ENCODE measurements at regions not wholly inside any gene's neighbourhood (a gene's known extent, or its start where the extent isn't known, plus 50 kb on each side); places are given as distances from the start of the nearest gene placed in this dataset.
"Not testable (repeated sequence)": the region's sequence is repeated elsewhere in the genome, so short reads cannot be mapped to it uniquely, and the experiment has no call there.

DNA sequence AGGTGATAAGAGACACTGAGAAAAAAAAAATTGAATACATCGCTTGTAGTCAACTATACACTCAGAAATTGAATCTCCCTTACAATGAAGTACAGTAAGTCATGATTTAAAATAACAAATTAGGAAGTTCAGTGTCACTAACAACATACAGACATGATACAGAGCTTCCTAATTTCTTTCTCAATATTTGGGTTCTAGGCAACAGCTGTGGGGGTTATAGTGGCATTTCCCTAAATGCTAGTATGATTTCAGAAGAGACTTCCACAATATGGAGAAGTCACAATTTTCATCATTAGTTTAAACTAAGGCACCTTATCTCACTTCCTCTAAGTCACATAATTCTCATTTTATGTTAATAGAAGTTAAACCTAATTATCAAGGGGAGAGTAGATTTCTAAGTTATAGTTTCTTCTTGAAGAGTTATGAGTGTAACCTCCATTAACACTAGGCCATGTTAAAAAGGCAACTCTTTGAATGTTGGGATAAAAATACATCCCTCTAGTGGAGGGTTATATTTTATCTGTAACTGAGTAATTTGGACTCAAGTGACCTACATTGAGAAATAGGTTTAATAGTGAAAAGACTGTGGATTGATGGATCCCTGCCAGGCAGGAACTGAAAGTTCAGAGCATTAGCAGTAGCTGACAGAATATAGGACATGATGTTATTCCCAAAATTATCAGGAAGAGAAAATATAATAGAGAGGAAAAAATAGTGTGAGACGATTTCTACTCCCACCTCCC, 286.0 kb upstream of the SUCLG2 start:
- no peak for ATAC-seq
- TF ChIP-seq ZFP30 (CRISPR knock-in tag; IDR thresholded peaks at IDR 0.05) (no peak), OSR1 (CRISPR knock-in tag; IDR thresholded peaks at IDR 0.05) (no peak), ESRRG (CRISPR knock-in tag; IDR thresholded peaks at IDR 0.05) (no peak), ISL1 (CRISPR knock-in tag; IDR thresholded peaks at IDR 0.05) (no peak), TCF4 (CRISPR knock-in tag; IDR thresholded peaks at IDR 0.05; ENCODE audit: borderline replicate concordance) (no peak), ZNF8 (CRISPR knock-in tag; IDR thresholded peaks at IDR 0.05) (no peak), ZFP3 (CRISPR knock-in tag; IDR thresholded peaks at IDR 0.05) (no peak), ZNF565 (CRISPR knock-in tag; conservative IDR thresholded peaks at IDR 0.05; ENCODE audit: low read depth) (no peak), CSDC2 (CRISPR knock-in tag; IDR thresholded peaks at IDR 0.05) (no peak), ZNF70 (CRISPR knock-in tag; IDR thresholded peaks at IDR 0.05) (no peak)
- TF ChIP-seq, protein P1, sequence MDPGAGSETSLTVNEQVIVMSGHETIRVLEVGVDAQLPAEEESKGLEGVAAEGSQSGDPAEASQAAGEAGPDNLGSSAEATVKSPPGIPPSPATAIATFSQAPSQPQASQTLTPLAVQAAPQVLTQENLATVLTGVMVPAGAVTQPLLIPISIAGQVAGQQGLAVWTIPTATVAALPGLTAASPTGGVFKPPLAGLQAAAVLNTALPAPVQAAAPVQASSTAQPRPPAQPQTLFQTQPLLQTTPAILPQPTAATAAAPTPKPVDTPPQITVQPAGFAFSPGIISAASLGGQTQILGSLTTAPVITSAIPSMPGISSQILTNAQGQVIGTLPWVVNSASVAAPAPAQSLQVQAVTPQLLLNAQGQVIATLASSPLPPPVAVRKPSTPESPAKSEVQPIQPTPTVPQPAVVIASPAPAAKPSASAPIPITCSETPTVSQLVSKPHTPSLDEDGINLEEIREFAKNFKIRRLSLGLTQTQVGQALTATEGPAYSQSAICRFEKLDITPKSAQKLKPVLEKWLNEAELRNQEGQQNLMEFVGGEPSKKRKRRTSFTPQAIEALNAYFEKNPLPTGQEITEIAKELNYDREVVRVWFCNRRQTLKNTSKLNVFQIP (CRISPR knock-in tag; IDR thresholded peaks at IDR 0.05; ENCODE audit: borderline replicate concordance, low read depth): no peak
- TF ChIP-seq, protein P2, sequence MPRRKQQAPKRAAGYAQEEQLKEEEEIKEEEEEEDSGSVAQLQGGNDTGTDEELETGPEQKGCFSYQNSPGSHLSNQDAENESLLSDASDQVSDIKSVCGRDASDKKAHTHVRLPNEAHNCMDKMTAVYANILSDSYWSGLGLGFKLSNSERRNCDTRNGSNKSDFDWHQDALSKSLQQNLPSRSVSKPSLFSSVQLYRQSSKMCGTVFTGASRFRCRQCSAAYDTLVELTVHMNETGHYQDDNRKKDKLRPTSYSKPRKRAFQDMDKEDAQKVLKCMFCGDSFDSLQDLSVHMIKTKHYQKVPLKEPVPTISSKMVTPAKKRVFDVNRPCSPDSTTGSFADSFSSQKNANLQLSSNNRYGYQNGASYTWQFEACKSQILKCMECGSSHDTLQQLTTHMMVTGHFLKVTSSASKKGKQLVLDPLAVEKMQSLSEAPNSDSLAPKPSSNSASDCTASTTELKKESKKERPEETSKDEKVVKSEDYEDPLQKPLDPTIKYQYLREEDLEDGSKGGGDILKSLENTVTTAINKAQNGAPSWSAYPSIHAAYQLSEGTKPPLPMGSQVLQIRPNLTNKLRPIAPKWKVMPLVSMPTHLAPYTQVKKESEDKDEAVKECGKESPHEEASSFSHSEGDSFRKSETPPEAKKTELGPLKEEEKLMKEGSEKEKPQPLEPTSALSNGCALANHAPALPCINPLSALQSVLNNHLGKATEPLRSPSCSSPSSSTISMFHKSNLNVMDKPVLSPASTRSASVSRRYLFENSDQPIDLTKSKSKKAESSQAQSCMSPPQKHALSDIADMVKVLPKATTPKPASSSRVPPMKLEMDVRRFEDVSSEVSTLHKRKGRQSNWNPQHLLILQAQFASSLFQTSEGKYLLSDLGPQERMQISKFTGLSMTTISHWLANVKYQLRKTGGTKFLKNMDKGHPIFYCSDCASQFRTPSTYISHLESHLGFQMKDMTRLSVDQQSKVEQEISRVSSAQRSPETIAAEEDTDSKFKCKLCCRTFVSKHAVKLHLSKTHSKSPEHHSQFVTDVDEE (CRISPR knock-in tag; IDR thresholded peaks at IDR 0.05): no peak
- TF ChIP-seq, protein P3, sequence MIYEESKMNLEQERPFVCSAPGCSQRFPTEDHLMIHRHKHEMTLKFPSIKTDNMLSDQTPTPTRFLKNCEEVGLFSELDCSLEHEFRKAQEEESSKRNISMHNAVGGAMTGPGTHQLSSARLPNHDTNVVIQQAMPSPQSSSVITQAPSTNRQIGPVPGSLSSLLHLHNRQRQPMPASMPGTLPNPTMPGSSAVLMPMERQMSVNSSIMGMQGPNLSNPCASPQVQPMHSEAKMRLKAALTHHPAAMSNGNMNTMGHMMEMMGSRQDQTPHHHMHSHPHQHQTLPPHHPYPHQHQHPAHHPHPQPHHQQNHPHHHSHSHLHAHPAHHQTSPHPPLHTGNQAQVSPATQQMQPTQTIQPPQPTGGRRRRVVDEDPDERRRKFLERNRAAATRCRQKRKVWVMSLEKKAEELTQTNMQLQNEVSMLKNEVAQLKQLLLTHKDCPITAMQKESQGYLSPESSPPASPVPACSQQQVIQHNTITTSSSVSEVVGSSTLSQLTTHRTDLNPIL (CRISPR knock-in tag; IDR thresholded peaks at IDR 0.05; ENCODE audit: low read depth): no peak
- TF ChIP-seq, protein P4, sequence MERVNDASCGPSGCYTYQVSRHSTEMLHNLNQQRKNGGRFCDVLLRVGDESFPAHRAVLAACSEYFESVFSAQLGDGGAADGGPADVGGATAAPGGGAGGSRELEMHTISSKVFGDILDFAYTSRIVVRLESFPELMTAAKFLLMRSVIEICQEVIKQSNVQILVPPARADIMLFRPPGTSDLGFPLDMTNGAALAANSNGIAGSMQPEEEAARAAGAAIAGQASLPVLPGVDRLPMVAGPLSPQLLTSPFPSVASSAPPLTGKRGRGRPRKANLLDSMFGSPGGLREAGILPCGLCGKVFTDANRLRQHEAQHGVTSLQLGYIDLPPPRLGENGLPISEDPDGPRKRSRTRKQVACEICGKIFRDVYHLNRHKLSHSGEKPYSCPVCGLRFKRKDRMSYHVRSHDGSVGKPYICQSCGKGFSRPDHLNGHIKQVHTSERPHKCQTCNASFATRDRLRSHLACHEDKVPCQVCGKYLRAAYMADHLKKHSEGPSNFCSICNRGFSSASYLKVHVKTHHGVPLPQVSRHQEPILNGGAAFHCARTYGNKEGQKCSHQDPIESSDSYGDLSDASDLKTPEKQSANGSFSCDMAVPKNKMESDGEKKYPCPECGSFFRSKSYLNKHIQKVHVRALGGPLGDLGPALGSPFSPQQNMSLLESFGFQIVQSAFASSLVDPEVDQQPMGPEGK (CRISPR knock-in tag; IDR thresholded peaks at IDR 0.05; ENCODE audit: borderline replicate concordance): no peak

DNA sequence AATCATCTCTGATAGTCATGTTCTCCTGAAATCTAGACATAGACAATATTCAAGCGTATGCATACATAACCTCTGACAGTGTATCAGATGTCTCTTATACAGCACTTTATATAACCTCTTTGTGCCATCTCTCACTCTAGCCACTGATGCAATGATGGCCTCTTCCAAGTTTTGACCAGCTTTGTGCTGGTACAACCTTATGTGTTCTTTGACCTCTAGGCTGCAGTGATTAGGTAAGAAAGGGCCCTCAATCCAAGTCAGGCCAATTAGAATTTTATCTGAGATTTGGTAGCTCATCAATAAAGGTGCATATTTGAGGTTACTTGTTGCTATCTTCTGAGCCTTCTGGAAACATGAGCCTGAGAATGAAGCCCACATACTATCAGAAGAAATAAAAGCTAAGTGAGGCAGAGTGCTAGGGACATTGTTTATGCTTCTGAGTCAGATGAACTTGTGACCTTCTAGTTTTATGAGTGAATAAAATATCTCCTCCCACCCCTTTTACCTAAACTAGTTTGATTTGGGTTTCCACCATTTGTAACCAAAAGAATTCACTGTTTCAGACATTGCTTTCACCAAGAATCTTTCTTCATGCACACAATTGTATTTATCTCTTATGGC, 283.2 kb upstream of the SUCLG2 start:
- no peak for ATAC-seq
- no peak for TF ChIP-seq ARNTL (CRISPR knock-in tag; IDR thresholded peaks at IDR 0.05; ENCODE audit: borderline replicate concordance, low read depth)
- no peak for TF ChIP-seq CSDC2 (CRISPR knock-in tag; IDR thresholded peaks at IDR 0.05)
- TF ChIP-seq, protein P4 (CRISPR knock-in tag; IDR thresholded peaks at IDR 0.05; ENCODE audit: borderline replicate concordance): no peak
- TF ChIP-seq ZFP3 (CRISPR knock-in tag; IDR thresholded peaks at IDR 0.05): no peak
- TF ChIP-seq, protein P2 (CRISPR knock-in tag; IDR thresholded peaks at IDR 0.05): no peak
- TF ChIP-seq, protein P1 (CRISPR knock-in tag; IDR thresholded peaks at IDR 0.05; ENCODE audit: borderline replicate concordance, low read depth): no peak
- TF ChIP-seq RARB (CRISPR knock-in tag; IDR thresholded peaks at IDR 0.05): no peak
- no peak for TF ChIP-seq ZNF70 (CRISPR knock-in tag; IDR thresholded peaks at IDR 0.05)
- TF ChIP-seq PPARA (CRISPR knock-in tag; IDR thresholded peaks at IDR 0.05; ENCODE audit: borderline replicate concordance): no peak
- TF ChIP-seq BACH2 (CRISPR knock-in tag; IDR thresholded peaks at IDR 0.05; ENCODE audit: borderline replicate concordance): no peak

DNA sequence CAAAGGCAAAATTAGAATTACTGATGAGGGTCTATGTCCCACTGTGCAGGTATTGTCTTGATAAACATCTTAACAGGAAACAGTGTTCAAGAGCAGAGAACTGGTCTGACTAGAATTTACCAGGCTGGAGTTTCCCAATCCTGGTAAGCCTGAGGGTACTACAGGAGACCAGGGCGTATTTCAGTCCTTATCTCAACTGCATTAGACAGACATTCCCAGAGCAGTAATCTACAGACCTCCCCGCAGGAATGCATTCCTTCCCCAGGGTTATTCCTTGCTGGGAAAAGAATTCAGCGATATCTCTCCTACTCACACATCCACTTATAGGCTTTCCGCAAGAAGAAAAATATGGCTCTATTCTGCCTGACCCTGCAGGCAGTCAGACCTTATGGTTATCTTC, 276.0 kb upstream of the SUCLG2 start:
- ATAC-seq: not testable (repeated sequence)

All from SK-N-SH treated with all-trans-retinoic acid at 6 μM for 48 hours (cell line).